Memory B cell (primary cell): ENCODE measurements at regions not wholly inside any gene's neighbourhood (a gene's known extent, or its start where the extent isn't known, plus 50 kb on each side); places are given as distances from the start of the nearest gene placed in this dataset.

ENCODE experiments used
- ATAC-seq: fragments of 150-1000 bp; cut with Tn5 transposase; 2 replicates; pipeline ENCODE4 v1.10.0; 2021; ENCODE audit warnings: low read depth, mild to moderate bottlenecking, moderate library complexity
- DNase-seq, 2 donors: peaks; one replicate each; pipeline ENCODE4 v3.0.0; 2022; ENCODE audit warnings: low spot score in 2 of 2
- H3K27ac Mint-ChIP-seq: one replicate; pipeline ENCODE4 v1.8.0; 2022; ENCODE audit warnings: mild to moderate bottlenecking, moderate library complexity, mixed read lengths
- H3K27me3 Mint-ChIP-seq: one replicate; pipeline ENCODE4 v1.8.0; 2022; ENCODE audit warnings: mixed read lengths
- H3K36me3 Mint-ChIP-seq: one replicate; pipeline ENCODE4 v1.8.0; 2022; ENCODE audit warnings: mild to moderate bottlenecking, mixed read lengths
- H3K4me1 Mint-ChIP-seq: one replicate; pipeline ENCODE4 v1.8.0; 2022; ENCODE audit warnings: mixed read lengths
- H3K4me3 Mint-ChIP-seq: one replicate; pipeline ENCODE4 v1.8.0; 2022; ENCODE audit warnings: mild to moderate bottlenecking, moderate library complexity, mixed read lengths
- H3K9me3 Mint-ChIP-seq: one replicate; pipeline ENCODE4 v1.8.0; 2022; ENCODE audit warnings: mixed read lengths

GRCh38 chr11:122226810-122227379 lies 110.9 kb upstream of the BLID start:
- H3K27me3 Mint-ChIP-seq: peaks cover 3% of the 10 kb centered on the region
- peaks cover 1% of the 10 kb centered on the region for H3K9me3 Mint-ChIP-seq
- DNase-seq (no peak), ATAC-seq (no peak)
- H3K36me3 Mint-ChIP-seq: no peaks in the 10 kb centered on the region
- no peak overlapping the region for H3K27ac Mint-ChIP-seq
- no peaks in the 10 kb centered on the region for H3K4me1 Mint-ChIP-seq
- H3K4me3 Mint-ChIP-seq: no peak overlapping the region

DNA sequence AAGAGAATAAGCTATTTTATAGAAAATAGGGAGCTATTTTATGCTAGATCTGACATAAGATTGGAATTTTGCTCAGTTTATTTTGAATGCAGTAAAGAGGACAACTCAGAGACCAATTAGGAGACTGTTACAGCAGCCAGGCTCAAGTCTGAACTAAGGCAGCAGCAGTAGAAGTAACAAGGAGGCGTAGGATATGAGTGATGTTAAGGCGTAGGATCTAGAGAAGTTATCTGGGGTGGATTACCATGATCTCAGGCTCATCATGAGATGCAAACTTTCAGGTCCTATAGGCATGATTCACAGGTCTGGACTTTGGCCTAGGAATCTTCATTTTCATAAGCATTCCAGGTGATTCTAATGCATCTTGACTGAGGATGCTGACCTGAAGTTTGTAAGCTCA lies 108.9 kb upstream of the BLID start:
- peaks cover 3% of the 10 kb centered on the region for H3K27me3 Mint-ChIP-seq
- H3K9me3 Mint-ChIP-seq: peaks cover 1% of the 10 kb centered on the region
- DNase-seq (no peak), ATAC-seq (no peak)
- H3K36me3 Mint-ChIP-seq: no peaks in the 10 kb centered on the region
- no peaks in the 10 kb centered on the region for H3K4me1 Mint-ChIP-seq
- H3K4me3 Mint-ChIP-seq: no peak overlapping the region
- no peak overlapping the region for H3K27ac Mint-ChIP-seq

DNA sequence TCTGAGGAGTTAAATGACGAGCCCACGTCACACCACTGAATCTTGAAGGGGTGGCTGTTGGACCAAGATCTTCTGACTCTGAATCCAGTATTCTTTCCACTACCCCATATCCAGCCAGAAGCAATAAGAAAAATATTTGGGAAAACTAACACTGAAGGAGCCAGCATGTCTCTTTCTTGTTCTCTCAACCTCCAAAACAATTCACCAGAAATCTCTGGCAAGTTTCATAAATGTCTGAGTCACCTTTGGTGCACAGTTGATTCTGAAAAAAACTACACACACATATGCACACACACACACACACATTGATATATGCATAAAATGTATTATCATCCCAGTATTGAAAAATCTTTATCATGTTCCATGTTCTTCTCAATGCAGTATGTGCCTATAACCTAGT lies 104.3 kb upstream of the BLID start:
- Mint-ChIP-seq H3K36me3 (no peaks in the 10 kb centered on the region), H3K9me3 (peaks cover 1% of the 10 kb centered on the region), H3K4me3 (no peak overlapping the region), H3K27ac (no peak overlapping the region), H3K27me3 (no peaks in the 10 kb centered on the region), H3K4me1 (no peaks in the 10 kb centered on the region)
- ATAC-seq (no peak), DNase-seq (no peak)

- H3K9me3 Mint-ChIP-seq: peaks cover 1% of the 10 kb centered on the region
- ATAC-seq (no peak), DNase-seq (no peak)
- H3K27me3 Mint-ChIP-seq: no peaks in the 10 kb centered on the region
- no peak overlapping the region for H3K4me3 Mint-ChIP-seq
- H3K36me3 Mint-ChIP-seq: no peaks in the 10 kb centered on the region
- H3K4me1 Mint-ChIP-seq: no peaks in the 10 kb centered on the region
- no peak overlapping the region for H3K27ac Mint-ChIP-seq
Observed at GRCh38 chr11:122219791-122220190, 103.8 kb upstream of the BLID start.

DNA sequence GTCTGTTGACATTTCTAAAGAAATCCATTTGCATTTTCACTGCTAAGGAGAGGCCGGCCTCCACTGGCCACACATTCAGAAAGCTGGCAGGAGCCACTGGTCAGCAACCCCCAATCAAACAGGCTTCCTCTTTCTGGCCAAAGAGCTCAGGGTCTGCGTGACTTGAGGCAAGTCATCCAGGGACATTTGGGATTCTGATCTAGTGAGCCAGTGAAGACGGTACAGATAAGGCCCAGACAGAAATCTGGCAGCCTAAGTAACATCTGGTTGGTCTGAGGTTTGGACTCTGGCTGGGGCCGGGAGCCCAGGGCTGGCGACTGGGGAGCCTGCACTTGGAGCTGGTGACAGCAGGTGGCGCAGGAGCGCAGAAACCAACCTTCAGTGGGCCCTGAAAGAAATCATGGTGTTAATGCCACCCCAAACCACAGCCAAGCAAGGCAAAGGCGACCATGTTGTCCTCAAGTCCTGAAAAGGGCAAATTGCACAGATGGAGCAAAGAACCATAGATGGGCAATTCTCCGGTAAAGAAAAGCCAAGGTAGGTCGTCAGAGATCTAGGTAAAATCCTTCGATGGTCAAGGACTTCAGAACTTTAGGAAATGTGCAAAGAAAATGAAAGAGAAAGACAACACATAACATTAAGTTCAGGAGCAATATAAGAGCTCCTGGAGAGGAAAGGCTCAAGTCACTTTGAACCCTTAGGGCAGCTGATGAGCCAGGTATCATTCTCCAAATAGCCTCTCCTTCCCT lies 99.4 kb upstream of the BLID start:
- H3K4me3 Mint-ChIP-seq: no peak overlapping the region
- no peak for ATAC-seq
- no peaks in the 10 kb centered on the region for H3K9me3 Mint-ChIP-seq
- H3K27me3 Mint-ChIP-seq: no peaks in the 10 kb centered on the region
- no peaks in the 10 kb centered on the region for H3K36me3 Mint-ChIP-seq
- H3K27ac Mint-ChIP-seq: no peak overlapping the region
- no peaks in the 10 kb centered on the region for H3K4me1 Mint-ChIP-seq
- DNase-seq: no peak

- ATAC-seq: no peak
- H3K9me3 Mint-ChIP-seq: no peaks in the 10 kb centered on the region
- H3K4me3 Mint-ChIP-seq: no peak overlapping the region
- no peak for DNase-seq
- H3K36me3 Mint-ChIP-seq: no peaks in the 10 kb centered on the region
- no peaks in the 10 kb centered on the region for H3K27me3 Mint-ChIP-seq
- no peak overlapping the region for H3K27ac Mint-ChIP-seq
- H3K4me1 Mint-ChIP-seq: no peaks in the 10 kb centered on the region
Observed at GRCh38 chr11:122214567-122214966, 98.6 kb upstream of the BLID start.

GRCh38 chr11:122214080-122214479 lies 98.1 kb upstream of the BLID start:
- no peak for DNase-seq
- H3K4me1 Mint-ChIP-seq: no peaks in the 10 kb centered on the region
- no peaks in the 10 kb centered on the region for H3K27me3 Mint-ChIP-seq
- no peaks in the 10 kb centered on the region for H3K36me3 Mint-ChIP-seq
- no peak for ATAC-seq
- H3K4me3 Mint-ChIP-seq: no peak overlapping the region
- H3K9me3 Mint-ChIP-seq: no peaks in the 10 kb centered on the region
- H3K27ac Mint-ChIP-seq: no peak overlapping the region

DNA sequence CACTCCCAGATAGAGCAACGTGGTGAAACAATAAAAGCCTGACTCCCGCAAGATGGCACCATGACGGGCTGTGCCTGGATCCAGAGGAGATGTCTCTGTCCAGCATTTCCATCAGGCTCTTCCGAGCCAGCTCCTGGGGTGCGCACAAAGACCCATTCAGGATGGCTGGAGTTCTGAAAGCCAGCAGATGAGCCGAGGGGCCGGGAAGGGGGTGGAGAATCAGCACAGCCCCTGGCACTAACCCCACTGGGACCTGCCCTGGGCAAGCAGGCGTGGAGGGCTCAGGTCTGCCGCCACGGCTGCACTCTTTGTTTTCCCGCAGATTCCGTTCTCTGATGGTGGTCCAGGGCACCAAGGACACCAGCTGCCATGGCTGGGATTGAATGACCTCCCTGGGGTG lies 97.2 kb upstream of the BLID start:
- H3K27ac Mint-ChIP-seq: no peak overlapping the region
- no peaks in the 10 kb centered on the region for H3K36me3 Mint-ChIP-seq
- DNase-seq: no peak
- H3K9me3 Mint-ChIP-seq: no peaks in the 10 kb centered on the region
- H3K4me3 Mint-ChIP-seq: no peak overlapping the region
- no peaks in the 10 kb centered on the region for H3K27me3 Mint-ChIP-seq
- no peaks in the 10 kb centered on the region for H3K4me1 Mint-ChIP-seq
- ATAC-seq: no peak

- DNase-seq: no peak
- H3K27ac Mint-ChIP-seq: no peak overlapping the region
- no peak overlapping the region for H3K4me3 Mint-ChIP-seq
- ATAC-seq: no peak
- no peaks in the 10 kb centered on the region for H3K9me3 Mint-ChIP-seq
- H3K4me1 Mint-ChIP-seq: no peaks in the 10 kb centered on the region
- H3K36me3 Mint-ChIP-seq: no peaks in the 10 kb centered on the region
- H3K27me3 Mint-ChIP-seq: peaks cover 4% of the 10 kb centered on the region
Observed at GRCh38 chr11:122210367-122210997, 94.5 kb upstream of the BLID start.

- ATAC-seq (no peak), DNase-seq (no peak)
- H3K36me3 Mint-ChIP-seq: no peaks in the 10 kb centered on the region
Observed at GRCh38 chr11:122209619-122210366, 93.8 kb upstream of the BLID start.

DNA sequence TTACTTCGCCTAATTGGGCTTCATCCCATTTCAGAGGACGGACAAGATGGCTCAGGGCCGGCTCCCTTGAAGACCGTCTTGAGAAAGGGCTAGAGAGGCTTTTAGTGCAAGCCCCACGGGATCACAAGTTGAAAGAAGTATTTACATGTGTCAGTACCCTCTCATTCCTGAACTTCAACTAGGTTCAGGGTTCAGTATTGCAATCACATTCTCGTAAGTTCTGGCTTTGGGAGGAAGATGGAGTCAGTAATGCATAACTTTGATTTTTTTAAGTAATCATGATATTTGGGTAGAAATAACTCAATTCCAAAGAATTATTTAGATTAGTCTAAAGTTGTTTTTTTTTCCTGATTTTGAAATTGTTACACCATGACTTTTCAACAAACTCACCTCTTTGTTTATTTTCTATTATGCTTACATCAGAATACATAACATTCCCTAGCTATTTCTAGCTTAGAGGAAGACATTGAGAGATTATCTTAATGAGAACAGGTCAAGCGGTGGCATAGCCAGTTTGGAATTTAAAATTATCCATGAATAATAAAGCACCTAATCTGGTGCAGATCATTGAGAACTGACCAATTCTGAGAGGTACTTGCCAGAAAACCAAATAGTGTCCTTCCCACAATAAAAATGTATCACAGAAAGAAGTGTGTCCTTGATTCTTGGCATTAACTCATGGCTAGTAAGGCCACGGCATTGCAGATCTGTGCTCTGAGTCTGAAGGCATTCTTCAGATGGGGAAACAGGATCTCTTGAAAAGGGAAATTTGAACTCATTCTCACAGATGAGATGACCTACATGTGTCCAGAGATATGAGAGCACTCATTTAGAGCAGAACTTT lies 92.1 kb upstream of the BLID start:
- Mint-ChIP-seq H3K9me3 (no peaks in the 10 kb centered on the region), H3K36me3 (no peaks in the 10 kb centered on the region), H3K4me3 (no peak overlapping the region), H3K27me3 (peaks cover 13% of the 10 kb centered on the region), H3K4me1 (no peaks in the 10 kb centered on the region), H3K27ac (no peak overlapping the region)
- ATAC-seq (no peak), DNase-seq (no peak)

More at GRCh38 chr11:122209619-122210366, 93.8 kb upstream of the BLID start:
- no peak overlapping the region for H3K27ac Mint-ChIP-seq
- no peak overlapping the region for H3K4me3 Mint-ChIP-seq
- no peaks in the 10 kb centered on the region for H3K4me1 Mint-ChIP-seq
- peaks cover 6% of the 10 kb centered on the region for H3K27me3 Mint-ChIP-seq
- no peaks in the 10 kb centered on the region for H3K9me3 Mint-ChIP-seq

GRCh38 chr11:122207505-122207904 lies 91.5 kb upstream of the BLID start:
- Mint-ChIP-seq H3K27me3 (peaks cover 18% of the 10 kb centered on the region), H3K9me3 (no peaks in the 10 kb centered on the region)

DNA sequence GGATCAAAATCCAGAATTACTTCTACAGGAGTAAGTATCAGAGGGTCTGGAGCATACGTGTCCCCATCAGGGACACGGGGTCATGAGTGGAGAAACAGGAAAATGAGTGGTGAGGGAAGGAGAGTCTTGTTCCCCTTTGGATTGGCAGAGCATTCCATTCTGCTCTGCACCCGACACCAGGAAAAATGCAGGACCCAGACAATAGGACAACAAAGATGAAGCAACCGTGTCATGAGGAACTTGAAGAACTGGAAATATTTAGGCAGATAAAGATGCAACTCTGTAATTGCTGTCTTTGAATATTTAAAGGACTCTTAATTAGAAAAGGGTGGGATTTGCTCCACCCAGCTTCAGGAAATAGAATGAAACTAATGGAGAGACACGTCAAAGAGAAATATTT lies 89.0 kb upstream of the BLID start:
- no peak overlapping the region for H3K4me3 Mint-ChIP-seq
- no peak overlapping the region for H3K27ac Mint-ChIP-seq
- ATAC-seq (no peak), DNase-seq (no peak)
- no peaks in the 10 kb centered on the region for H3K9me3 Mint-ChIP-seq
- H3K27me3 Mint-ChIP-seq: peaks cover 23% of the 10 kb centered on the region
- no peaks in the 10 kb centered on the region for H3K36me3 Mint-ChIP-seq
- H3K4me1 Mint-ChIP-seq: no peaks in the 10 kb centered on the region

More at GRCh38 chr11:122207505-122207904, 91.5 kb upstream of the BLID start:
- Mint-ChIP-seq H3K36me3 (no peaks in the 10 kb centered on the region), H3K4me3 (no peak overlapping the region), H3K4me1 (no peaks in the 10 kb centered on the region), H3K27ac (no peak overlapping the region)
- ATAC-seq (no peak), DNase-seq (no peak)
